ENCODE measurements at regions not wholly inside any gene's neighbourhood (a gene's known extent, or its start where the extent isn't known, plus 50 kb on each side); places are given as distances from the start of the nearest gene placed in this dataset.

DNA sequence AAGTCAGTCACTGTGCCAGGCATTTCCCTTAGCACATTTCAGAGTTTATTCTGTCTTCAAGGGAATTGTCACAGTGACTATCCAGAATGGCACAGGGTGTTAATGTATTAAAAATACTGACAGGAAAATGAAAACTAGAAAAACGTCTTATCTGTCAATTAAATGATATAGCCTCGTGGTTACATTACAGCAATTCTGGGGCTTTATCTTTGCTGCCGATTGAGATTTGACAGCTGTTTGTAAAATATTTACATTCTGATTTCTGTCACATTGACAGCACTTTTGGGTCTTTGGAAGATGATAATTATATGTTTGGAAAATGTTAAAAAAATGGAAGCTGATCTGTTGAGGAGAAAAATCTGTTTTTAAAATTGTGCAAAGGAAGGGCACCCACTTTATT, 250.0 kb downstream of the CHRM3 start:
- Histone ChIP-seq H3K4me3 (ENCODE audit: low read depth in 1 of 2, low read length in 2 of 2) (no peak overlapping the region), H3K4me1 (ENCODE audit: control insufficient read depth in 1 of 2, insufficient read depth in 2 of 2, low read length in 2 of 2) (no peaks in the 10 kb centered on the region), H3K9me3 (ENCODE audit: control insufficient read depth in 1 of 2, low read length in 2 of 2) (no peaks in the 10 kb centered on the region), H3K27ac (ENCODE audit: low read length) (no peak overlapping the region), H3K36me3 (ENCODE audit: control insufficient read depth in 1 of 2, insufficient read depth in 2 of 2, low read length in 2 of 2) (no peaks in the 10 kb centered on the region), H3K27me3 (ENCODE audit: low read depth, low read length) (no peaks in the 10 kb centered on the region)

DNA sequence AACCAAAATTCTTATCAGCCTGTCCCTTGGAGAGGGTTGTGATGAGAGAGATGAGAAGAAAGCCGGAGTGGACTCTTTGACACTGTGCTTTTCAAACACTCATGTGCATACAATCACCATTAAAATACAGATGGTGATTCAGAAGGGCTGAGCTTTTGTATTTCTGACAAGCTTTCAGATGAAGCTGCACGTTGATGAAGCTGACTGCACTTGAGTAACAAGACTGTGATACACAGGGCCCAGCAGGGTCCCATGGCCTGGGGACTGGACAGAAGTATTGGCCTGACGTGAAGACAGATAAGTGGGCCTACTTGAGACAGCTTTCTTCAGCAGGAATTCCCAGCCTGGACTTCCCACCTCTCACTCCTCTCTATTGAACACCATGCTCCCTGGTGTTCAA, 258.2 kb downstream of the CHRM3 start:
- Histone ChIP-seq H3K4me1 (ENCODE audit: control insufficient read depth in 1 of 2, insufficient read depth in 2 of 2, low read length in 2 of 2) (no peaks in the 10 kb centered on the region), H3K9me3 (ENCODE audit: control insufficient read depth in 1 of 2, low read length in 2 of 2) (no peaks in the 10 kb centered on the region), H3K27ac (ENCODE audit: low read length) (no peak overlapping the region), H3K4me3 (ENCODE audit: low read depth in 1 of 2, low read length in 2 of 2) (no peak overlapping the region), H3K27me3 (ENCODE audit: low read depth, low read length) (no peaks in the 10 kb centered on the region), H3K36me3 (ENCODE audit: control insufficient read depth in 1 of 2, insufficient read depth in 2 of 2, low read length in 2 of 2) (no peaks in the 10 kb centered on the region)

DNA sequence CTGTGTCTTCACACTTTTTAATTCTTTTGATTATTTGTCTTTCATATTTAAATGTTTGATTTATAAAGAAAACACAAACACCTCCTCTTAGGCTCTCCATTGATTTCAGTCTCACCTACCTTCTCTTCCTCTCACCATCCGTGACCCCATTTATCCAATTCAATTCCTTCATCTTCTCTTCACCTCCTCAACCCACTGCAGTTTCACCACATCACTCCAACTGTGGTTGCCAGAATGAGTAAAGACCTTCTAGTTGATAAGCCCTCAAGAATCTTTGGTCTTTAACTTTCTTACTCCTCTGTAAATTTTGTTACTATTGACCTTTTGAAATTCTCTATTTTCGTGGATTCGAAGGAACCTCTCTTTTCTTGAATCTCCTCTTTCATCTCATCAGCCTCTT, 260.7 kb downstream of the CHRM3 start:
- Histone ChIP-seq H3K27ac (ENCODE audit: low read length) (no peak overlapping the region), H3K4me1 (ENCODE audit: control insufficient read depth in 1 of 2, insufficient read depth in 2 of 2, low read length in 2 of 2) (no peaks in the 10 kb centered on the region), H3K27me3 (ENCODE audit: low read depth, low read length) (no peaks in the 10 kb centered on the region), H3K36me3 (ENCODE audit: control insufficient read depth in 1 of 2, insufficient read depth in 2 of 2, low read length in 2 of 2) (no peaks in the 10 kb centered on the region), H3K9me3 (ENCODE audit: control insufficient read depth in 1 of 2, low read length in 2 of 2) (no peaks in the 10 kb centered on the region), H3K4me3 (ENCODE audit: low read depth in 1 of 2, low read length in 2 of 2) (no peak overlapping the region)

DNA sequence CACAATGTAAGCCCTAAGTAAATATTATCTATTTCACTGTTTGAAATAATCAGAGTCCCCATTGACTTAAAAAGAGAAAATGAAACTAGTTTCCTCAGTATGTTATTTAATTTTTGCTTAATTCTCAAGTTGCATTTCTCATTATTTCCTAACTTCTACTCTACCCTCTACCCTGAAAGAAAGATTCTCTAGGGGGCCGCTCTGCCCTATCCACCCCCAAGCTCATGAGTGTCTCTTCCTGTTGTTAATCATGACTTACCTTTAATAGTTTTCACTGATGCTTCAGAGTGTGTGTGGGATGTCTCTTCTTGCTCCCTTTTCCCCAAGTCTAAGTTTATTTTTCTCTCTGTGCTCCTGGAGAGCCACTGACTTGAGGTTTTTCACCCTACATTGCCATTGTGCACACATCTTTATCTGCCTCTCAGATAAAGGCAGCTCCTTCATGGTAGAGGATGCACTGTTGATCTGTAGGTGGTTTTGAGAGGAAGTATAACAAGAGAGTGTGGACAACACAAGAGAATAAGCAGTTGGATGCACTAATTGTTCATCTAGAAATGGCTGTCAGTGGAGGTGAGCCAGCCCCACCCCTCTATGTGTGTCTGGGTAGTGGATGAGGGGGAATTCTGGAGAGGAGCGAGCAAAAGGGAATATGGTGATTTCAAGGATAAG, 261.7 kb downstream of the CHRM3 start:
- Histone ChIP-seq H3K27me3 (ENCODE audit: low read depth, low read length) (no peaks in the 10 kb centered on the region), H3K36me3 (ENCODE audit: control insufficient read depth in 1 of 2, insufficient read depth in 2 of 2, low read length in 2 of 2) (no peaks in the 10 kb centered on the region), H3K9me3 (ENCODE audit: control insufficient read depth in 1 of 2, low read length in 2 of 2) (no peaks in the 10 kb centered on the region), H3K27ac (ENCODE audit: low read length) (no peak overlapping the region), H3K4me3 (ENCODE audit: low read depth in 1 of 2, low read length in 2 of 2) (no peak overlapping the region), H3K4me1 (ENCODE audit: control insufficient read depth in 1 of 2, insufficient read depth in 2 of 2, low read length in 2 of 2) (no peaks in the 10 kb centered on the region)

DNA sequence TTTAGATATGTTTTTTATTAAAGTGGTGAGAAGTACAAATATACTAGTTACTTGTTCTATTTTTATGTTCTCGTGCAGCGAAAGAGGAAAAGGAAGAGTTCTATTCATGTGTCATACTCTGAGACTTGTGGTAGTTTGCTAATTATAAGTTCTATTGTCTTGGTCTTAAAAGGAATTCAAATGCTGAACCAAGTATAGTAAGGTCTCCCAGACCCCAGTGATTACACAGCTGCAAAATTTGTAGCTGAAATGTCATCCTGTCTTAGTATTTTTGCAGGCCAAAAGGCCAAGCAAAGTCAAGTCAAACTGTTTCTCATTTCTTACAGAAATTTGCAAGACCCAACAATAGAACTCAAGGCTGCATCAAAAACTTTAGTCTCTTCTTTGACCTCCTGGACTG, 268.7 kb downstream of the CHRM3 start:
- no peak overlapping the region for H3K4me3 ChIP-seq (ENCODE audit: low read depth in 1 of 2, low read length in 2 of 2)
- no peaks in the 10 kb centered on the region for H3K4me1 ChIP-seq (ENCODE audit: control insufficient read depth in 1 of 2, insufficient read depth in 2 of 2, low read length in 2 of 2)
- no peaks in the 10 kb centered on the region for H3K27me3 ChIP-seq (ENCODE audit: low read depth, low read length)
- H3K27ac ChIP-seq (ENCODE audit: low read length), result no peak overlapping the region
- H3K36me3 ChIP-seq (ENCODE audit: control insufficient read depth in 1 of 2, insufficient read depth in 2 of 2, low read length in 2 of 2), result no peaks in the 10 kb centered on the region
- no peaks in the 10 kb centered on the region for H3K9me3 ChIP-seq (ENCODE audit: control insufficient read depth in 1 of 2, low read length in 2 of 2)

DNA sequence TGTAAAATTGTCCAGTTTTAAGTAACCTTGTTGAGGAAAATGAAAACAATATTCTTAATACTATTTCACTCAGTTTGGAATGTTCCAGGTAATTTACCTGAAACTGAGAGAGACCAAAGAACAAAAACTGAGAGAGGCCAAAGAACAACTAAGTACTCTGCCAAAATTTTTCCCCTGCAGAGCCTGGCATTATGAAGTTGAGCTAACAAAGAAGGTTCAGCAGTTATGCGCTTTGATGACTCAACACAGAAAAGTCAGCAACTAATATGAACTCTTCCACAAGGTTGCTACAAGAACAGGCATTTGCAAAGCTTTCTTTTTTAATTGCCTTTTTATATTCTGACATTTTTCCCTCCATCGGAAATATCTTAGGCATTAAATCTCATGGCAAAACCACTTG, 270.9 kb downstream of the CHRM3 start:
- Histone ChIP-seq H3K9me3 (ENCODE audit: control insufficient read depth in 1 of 2, low read length in 2 of 2) (no peaks in the 10 kb centered on the region), H3K4me1 (ENCODE audit: control insufficient read depth in 1 of 2, insufficient read depth in 2 of 2, low read length in 2 of 2) (no peaks in the 10 kb centered on the region), H3K27ac (ENCODE audit: low read length) (no peak overlapping the region), H3K4me3 (ENCODE audit: low read depth in 1 of 2, low read length in 2 of 2) (no peak overlapping the region), H3K36me3 (ENCODE audit: control insufficient read depth in 1 of 2, insufficient read depth in 2 of 2, low read length in 2 of 2) (no peaks in the 10 kb centered on the region), H3K27me3 (ENCODE audit: low read depth, low read length) (no peaks in the 10 kb centered on the region)

DNA sequence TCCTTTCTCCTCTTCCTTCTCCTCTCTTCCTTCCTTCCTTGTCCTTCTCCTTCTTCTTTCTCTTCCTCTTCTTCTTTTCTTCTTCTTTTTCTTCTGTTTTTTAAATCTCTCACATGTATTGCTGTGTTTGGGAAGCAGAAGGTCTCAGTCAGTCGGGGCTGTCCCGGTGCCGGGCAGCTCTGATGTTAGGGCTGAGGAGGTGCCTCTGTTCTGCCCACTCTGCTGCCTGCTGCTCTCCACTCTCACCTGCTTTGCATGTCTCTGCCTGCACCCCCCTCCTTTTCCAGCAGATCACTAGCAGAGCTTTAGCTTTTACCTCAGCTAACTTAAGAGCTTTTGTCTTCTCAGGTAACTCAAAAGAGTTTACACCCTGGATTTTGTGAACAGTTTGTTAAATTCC, 276.6 kb downstream of the CHRM3 start:
- Histone ChIP-seq H3K4me3 (ENCODE audit: low read depth in 1 of 2, low read length in 2 of 2) (no peak overlapping the region), H3K27ac (ENCODE audit: low read length) (no peak overlapping the region)

DNA sequence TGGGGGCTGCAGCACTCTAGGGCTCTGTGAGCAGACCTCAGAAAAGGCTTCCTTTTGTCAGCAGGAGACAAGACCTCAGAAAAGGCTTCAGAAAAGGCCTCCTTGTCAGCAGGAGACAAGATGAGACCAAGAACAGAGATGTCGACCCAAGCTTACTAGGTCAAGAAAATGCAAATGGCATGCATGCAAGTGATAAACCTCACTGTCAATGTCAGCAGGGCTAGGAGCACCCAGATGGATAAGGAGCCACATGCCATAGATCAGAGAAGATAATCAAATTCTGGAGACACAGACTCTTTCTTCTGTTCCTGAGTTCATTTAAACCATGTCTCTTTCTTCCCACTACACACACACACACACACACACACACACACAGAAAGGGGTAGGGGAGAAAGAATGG, 285.9 kb downstream of the CHRM3 start:
- H3K9me3 ChIP-seq (ENCODE audit: control insufficient read depth in 1 of 2, low read length in 2 of 2), result no peaks in the 10 kb centered on the region
- H3K27ac ChIP-seq (ENCODE audit: low read length), result no peak overlapping the region
- peaks cover 0 to 3% of the 10 kb centered on the region in 2 donors for H3K4me1 ChIP-seq (ENCODE audit: control insufficient read depth in 1 of 2, insufficient read depth in 2 of 2, low read length in 2 of 2)
- H3K4me3 ChIP-seq (ENCODE audit: low read depth in 1 of 2, low read length in 2 of 2), result no peak overlapping the region
- H3K36me3 ChIP-seq (ENCODE audit: control insufficient read depth in 1 of 2, insufficient read depth in 2 of 2, low read length in 2 of 2), result no peaks in the 10 kb centered on the region
- no peaks in the 10 kb centered on the region for H3K27me3 ChIP-seq (ENCODE audit: low read depth, low read length)

More for the DNA sequence above, 276.6 kb downstream of the CHRM3 start:
- Histone ChIP-seq H3K27me3 (ENCODE audit: low read depth, low read length) (no peaks in the 10 kb centered on the region), H3K9me3 (ENCODE audit: control insufficient read depth in 1 of 2, low read length in 2 of 2) (no peaks in the 10 kb centered on the region), H3K4me1 (ENCODE audit: control insufficient read depth in 1 of 2, insufficient read depth in 2 of 2, low read length in 2 of 2) (no peaks in the 10 kb centered on the region), H3K36me3 (ENCODE audit: control insufficient read depth in 1 of 2, insufficient read depth in 2 of 2, low read length in 2 of 2) (no peaks in the 10 kb centered on the region)

DNA sequence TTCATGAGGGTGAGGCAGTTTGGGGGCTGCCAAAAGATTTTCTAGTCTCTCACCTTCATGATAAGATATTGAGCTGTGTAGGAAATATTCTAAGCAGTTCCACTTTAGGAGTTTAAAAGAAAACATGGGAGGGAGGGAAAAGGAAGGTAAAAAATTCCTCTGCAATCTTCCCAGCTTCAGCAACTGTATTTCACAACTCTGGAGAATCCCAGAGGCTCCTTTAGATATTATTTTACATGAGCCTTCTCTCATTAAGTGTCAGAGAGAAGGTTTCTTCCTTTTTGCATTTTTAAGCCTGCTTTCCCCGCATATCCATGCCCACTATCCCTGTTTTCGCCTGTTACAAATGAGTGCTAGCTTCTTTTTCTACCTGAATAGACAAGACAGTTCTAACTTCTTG, 289.4 kb downstream of the CHRM3 start:
- Histone ChIP-seq H3K36me3 (ENCODE audit: control insufficient read depth in 1 of 2, insufficient read depth in 2 of 2, low read length in 2 of 2) (no peaks in the 10 kb centered on the region), H3K27ac (ENCODE audit: low read length) (no peak overlapping the region), H3K4me3 (ENCODE audit: low read depth in 1 of 2, low read length in 2 of 2) (no peak overlapping the region), H3K27me3 (ENCODE audit: low read depth, low read length) (no peaks in the 10 kb centered on the region), H3K9me3 (ENCODE audit: control insufficient read depth in 1 of 2, low read length in 2 of 2) (no peaks in the 10 kb centered on the region), H3K4me1 (ENCODE audit: control insufficient read depth in 1 of 2, insufficient read depth in 2 of 2, low read length in 2 of 2) (no peaks in the 10 kb centered on the region)

DNA sequence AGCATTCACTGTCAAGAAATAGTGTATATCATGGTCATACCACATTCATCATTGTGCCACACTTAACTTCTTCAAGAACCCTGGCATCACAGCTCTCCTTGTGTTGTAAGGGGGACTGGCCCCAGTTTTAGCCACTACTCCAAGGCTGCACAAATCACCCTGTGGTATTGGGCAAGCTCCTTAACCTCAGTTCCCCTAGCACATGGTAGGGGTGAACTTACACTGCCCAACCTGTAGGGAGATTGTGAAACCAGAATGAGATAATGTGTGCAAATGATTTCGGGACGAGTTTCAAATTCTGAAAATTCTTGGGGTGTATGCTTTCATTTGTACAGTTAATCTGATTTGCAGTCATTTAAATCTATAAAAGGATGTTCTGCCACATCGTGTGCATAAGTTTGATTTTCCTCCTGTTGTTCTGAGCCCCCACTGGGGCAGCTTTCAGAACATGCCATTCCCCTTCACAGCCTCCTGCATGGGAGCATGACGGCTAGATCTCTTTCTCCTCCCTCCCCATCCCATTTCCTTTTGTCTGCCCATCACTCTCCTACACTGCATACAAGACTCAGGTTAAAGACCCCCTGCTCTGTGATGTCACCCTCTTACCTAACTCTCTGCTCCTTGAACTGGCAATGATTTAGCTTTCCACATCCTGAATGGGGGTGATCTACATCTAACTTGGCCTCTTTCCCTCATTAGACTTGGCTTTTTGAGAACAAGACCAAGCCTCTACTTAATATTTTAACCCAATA, 290.3 kb downstream of the CHRM3 start:
- H3K27me3 ChIP-seq (ENCODE audit: low read depth, low read length), result no peaks in the 10 kb centered on the region

DNA sequence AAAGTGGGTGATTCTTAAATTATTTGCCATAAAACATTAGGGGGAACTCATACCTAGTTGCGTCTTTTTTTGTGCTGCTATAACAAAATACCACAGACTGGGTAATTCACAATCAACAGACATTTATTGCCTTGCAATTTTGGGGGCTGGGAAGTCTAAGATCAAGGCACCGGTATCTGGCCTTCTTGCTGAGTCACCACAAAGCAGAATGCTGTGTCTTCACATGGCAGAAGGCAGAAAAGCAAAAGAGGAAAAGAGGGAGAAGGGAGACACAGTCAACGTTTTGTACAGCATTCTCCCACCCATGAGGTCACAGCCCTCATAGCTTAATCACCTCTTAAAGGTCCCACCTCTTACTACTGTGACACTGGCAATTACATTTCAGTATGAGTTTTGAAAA, 291.0 kb downstream of the CHRM3 start:
- H3K27ac ChIP-seq (ENCODE audit: low read length), result no peak overlapping the region
- H3K4me1 ChIP-seq (ENCODE audit: control insufficient read depth in 1 of 2, insufficient read depth in 2 of 2, low read length in 2 of 2), result no peaks in the 10 kb centered on the region
- H3K36me3 ChIP-seq (ENCODE audit: control insufficient read depth in 1 of 2, insufficient read depth in 2 of 2, low read length in 2 of 2), result no peaks in the 10 kb centered on the region
- H3K4me3 ChIP-seq (ENCODE audit: low read depth in 1 of 2, low read length in 2 of 2), result no peak overlapping the region
- no peaks in the 10 kb centered on the region for H3K27me3 ChIP-seq (ENCODE audit: low read depth, low read length)
- H3K9me3 ChIP-seq (ENCODE audit: control insufficient read depth in 1 of 2, low read length in 2 of 2), result no peaks in the 10 kb centered on the region

More for the DNA sequence above, 290.3 kb downstream of the CHRM3 start:
- no peaks in the 10 kb centered on the region for H3K36me3 ChIP-seq (ENCODE audit: control insufficient read depth in 1 of 2, insufficient read depth in 2 of 2, low read length in 2 of 2)
- H3K4me3 ChIP-seq (ENCODE audit: low read depth in 1 of 2, low read length in 2 of 2), result no peak overlapping the region
- no peaks in the 10 kb centered on the region for H3K9me3 ChIP-seq (ENCODE audit: control insufficient read depth in 1 of 2, low read length in 2 of 2)
- no peaks in the 10 kb centered on the region for H3K4me1 ChIP-seq (ENCODE audit: control insufficient read depth in 1 of 2, insufficient read depth in 2 of 2, low read length in 2 of 2)
- H3K27ac ChIP-seq (ENCODE audit: low read length), result no peak overlapping the region

DNA sequence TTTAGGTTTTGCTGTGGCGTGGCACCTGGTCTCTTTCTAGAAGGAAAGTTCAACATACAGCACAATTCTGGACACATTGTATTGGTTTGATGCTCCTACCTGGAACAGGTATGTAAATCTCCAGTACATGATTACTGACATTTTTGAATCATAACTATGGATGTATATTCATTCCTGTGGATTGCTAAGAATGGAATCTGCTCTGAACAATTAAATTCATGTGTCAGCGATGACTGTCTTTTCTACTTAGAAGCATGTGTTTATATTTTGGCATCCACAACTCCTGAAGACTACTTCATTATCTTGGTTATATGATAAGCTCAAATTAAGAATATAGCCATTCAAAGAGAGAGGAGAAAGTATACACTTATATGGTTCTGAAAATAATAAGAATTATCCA, 291.8 kb downstream of the CHRM3 start:
- no peaks in the 10 kb centered on the region for H3K36me3 ChIP-seq (ENCODE audit: control insufficient read depth in 1 of 2, insufficient read depth in 2 of 2, low read length in 2 of 2)
- H3K4me3 ChIP-seq (ENCODE audit: low read depth in 1 of 2, low read length in 2 of 2), result no peak overlapping the region
- H3K27me3 ChIP-seq (ENCODE audit: low read depth, low read length), result no peaks in the 10 kb centered on the region
- H3K9me3 ChIP-seq (ENCODE audit: control insufficient read depth in 1 of 2, low read length in 2 of 2), result no peaks in the 10 kb centered on the region
- no peaks in the 10 kb centered on the region for H3K4me1 ChIP-seq (ENCODE audit: control insufficient read depth in 1 of 2, insufficient read depth in 2 of 2, low read length in 2 of 2)
- no peak overlapping the region for H3K27ac ChIP-seq (ENCODE audit: low read length)

Data from muscle layer of duodenum (tissue), 2 donors.